ENCODE measurements at regions not wholly inside any gene's neighbourhood (a gene's known extent, or its start where the extent isn't known, plus 50 kb on each side); places are given as distances from the start of the nearest gene placed in this dataset.

DNA sequence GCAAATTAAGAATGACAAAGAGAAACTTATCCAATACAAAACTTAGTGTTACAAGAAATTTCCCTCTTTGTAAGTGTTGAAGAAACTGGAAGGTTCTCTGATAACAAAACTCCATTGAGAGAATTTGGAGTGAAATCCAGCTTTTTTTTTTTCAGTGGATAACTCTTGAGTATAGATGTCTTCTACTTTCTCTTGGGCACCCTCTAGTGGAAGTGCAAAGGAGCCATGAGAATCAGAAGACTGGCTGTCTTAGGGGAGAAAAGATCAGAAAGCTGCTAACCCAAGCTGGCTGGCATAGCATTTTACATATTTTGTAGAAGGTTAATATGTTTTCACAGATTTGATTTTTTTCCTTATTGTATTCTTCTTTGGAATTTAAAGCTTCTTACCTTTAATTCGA lies 138.8 kb upstream of the SATB2 start:
- Histone ChIP-seq H3K9me3 (replicated peaks; ENCODE audit: control insufficient read depth, insufficient read depth, low read length) (no peaks in the 10 kb centered on the region), H3K27me3 (replicated peaks in 1 of 2; ENCODE audit: control insufficient read depth in 2 of 2, insufficient read depth in 2 of 2, low read length in 1 of 2) (no peaks in the 10 kb centered on the region; a peak in 1 of 4 replicates), H3K79me2 (ENCODE audit: control insufficient read depth, insufficient read depth, low read length) (no peaks in the 10 kb centered on the region), H3K4me1 (ENCODE audit: control insufficient read depth, insufficient read depth, low read length) (no peaks in the 10 kb centered on the region), H3K4me3 (no peak overlapping the region), H3K36me3 (ENCODE audit: control insufficient read depth in 2 of 2, insufficient read depth in 2 of 2, low read length in 1 of 2) (no peaks in the 10 kb centered on the region), H4K20me1 (ENCODE audit: control insufficient read depth, insufficient read depth) (no peaks in the 10 kb centered on the region), H3K9ac (ENCODE audit: control insufficient read depth, insufficient read depth, low read length) (no peak overlapping the region), H2AFZ (ENCODE audit: control insufficient read depth, low read depth, low read length) (no peak overlapping the region), H3K4me2 (ENCODE audit: control insufficient read depth, insufficient read depth) (no peak overlapping the region), H3K27ac (ENCODE audit: control insufficient read depth, insufficient read depth) (no peak overlapping the region)
- 13% methylated on average over 1 of the region's 1 CpG for WGBS (ENCODE audit: insufficient coverage, insufficient replicate concordance, low lambda C conversion rate, missing lambda C conversion rate)
- ATAC-seq: peak; percentile 68
- TF ChIP-seq TARDBP (IDR thresholded peaks at IDR 0.05; ENCODE audit: borderline replicate concordance): no peak
- TF ChIP-seq, protein P1, sequence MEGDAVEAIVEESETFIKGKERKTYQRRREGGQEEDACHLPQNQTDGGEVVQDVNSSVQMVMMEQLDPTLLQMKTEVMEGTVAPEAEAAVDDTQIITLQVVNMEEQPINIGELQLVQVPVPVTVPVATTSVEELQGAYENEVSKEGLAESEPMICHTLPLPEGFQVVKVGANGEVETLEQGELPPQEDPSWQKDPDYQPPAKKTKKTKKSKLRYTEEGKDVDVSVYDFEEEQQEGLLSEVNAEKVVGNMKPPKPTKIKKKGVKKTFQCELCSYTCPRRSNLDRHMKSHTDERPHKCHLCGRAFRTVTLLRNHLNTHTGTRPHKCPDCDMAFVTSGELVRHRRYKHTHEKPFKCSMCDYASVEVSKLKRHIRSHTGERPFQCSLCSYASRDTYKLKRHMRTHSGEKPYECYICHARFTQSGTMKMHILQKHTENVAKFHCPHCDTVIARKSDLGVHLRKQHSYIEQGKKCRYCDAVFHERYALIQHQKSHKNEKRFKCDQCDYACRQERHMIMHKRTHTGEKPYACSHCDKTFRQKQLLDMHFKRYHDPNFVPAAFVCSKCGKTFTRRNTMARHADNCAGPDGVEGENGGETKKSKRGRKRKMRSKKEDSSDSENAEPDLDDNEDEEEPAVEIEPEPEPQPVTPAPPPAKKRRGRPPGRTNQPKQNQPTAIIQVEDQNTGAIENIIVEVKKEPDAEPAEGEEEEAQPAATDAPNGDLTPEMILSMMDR (IDR thresholded peaks at IDR 0.05 in 2 of 3, conservative IDR thresholded peaks at IDR 0.05 in 1 of 3; ENCODE audit: control insufficient read depth in 2 of 3, extremely low read depth in 1 of 3, insufficient read depth in 1 of 3, low read depth in 3 of 3, low read length in 3 of 3): peak; percentile 38 to 53 (median 51)
- TF ChIP-seq FOXK2 (IDR thresholded peaks at IDR 0.05): no peak
- TF ChIP-seq SMC3 (IDR thresholded peaks at IDR 0.05; ENCODE audit: borderline replicate concordance, low read length): peak; percentile 20; the same call in 1 of the 2 replicates
- TF ChIP-seq CREM (IDR thresholded peaks at IDR 0.05; ENCODE audit: low read depth): no peak
- TF ChIP-seq POLR2AphosphoS2 (IDR thresholded peaks at IDR 0.05; ENCODE audit: low read depth, low read length): no peak
- CTCF ChIA-PET: interaction anchor here (0.6 to 2.3 kb wide), 14 partner anchors 10 to 1287 kb away, joined by 3 to 8 read pairs (median 3); no protein-coding TSS in a partner anchor
- no TSS peak for BruUV-seq (replicated peaks)
- in situ Hi-C loops (cut with MboI): no loop called here
- intact Hi-C loops (cut with micrococcal nuclease; ENCODE audit: unreplicated experiment): loop anchor here (10.0 kb wide), 1 partner anchor 1282 kb away; no protein-coding TSS in a partner anchor
- DNase-seq (ENCODE audit: low read depth, low spot score): no peak
- no peak for FAIRE-seq
- SMC1A ChIA-PET (ENCODE audit: uncharacterized antibody, unreplicated experiment): interaction anchor here (0.5 to 1.9 kb wide), 3 partner anchors 24 to 260 kb away, joined by 3 to 4 read pairs (median 3); no protein-coding TSS in a partner anchor
- RAD21 ChIA-PET (ENCODE audit: unreplicated experiment): interaction anchor here (0.7 to 1.4 kb wide), 3 partner anchors 15 to 1282 kb away, joined by 3 to 8 read pairs (median 3); no protein-coding TSS in a partner anchor
- POLR2A ChIA-PET: no interaction called here
